PC-3 (cell line): ENCODE measurements at regions not wholly inside any gene's neighbourhood (a gene's known extent, or its start where the extent isn't known, plus 50 kb on each side); places are given as distances from the start of the nearest gene placed in this dataset.

Experiments used
- ATAC-seq: fragments of 200-7000 bp; cut with Tn5 transposase; 2 replicates; pipeline ENCODE4 v1.9.1; 2020; ENCODE audit warnings: mild to moderate bottlenecking, moderate library complexity
- BruUV-seq: library from RNA; stranded (reverse); fragments of 400-500 nt; replicated peaks from 2 replicates; lab custom pipeline; 2021; lab: Mats Ljungman, UMichigan
- CTCF ChIA-PET: fragments of 300-600 bp; sonication (Branson Sonifier 250); formaldehyde crosslinking; loops from one replicate; lab custom pipeline; 2022; ENCODE audit warnings: antibody characterized with exemption; lab: Charles Lee
- POLR2A ChIA-PET: fragments of 300-600 bp; sonication (Branson Sonifier 250); formaldehyde crosslinking; loops from one replicate; lab custom pipeline; 2022; ENCODE audit warnings: antibody characterized with exemption; ENCODE audit not compliant: unreplicated experiment; lab: Charles Lee
- DNase-seq: peaks from one replicate; pipeline ENCODE4 v3.0.0-alpha.2; 2015
- H2AFZ ChIP-seq: fragments of 300-600 bp; sonication (generic); 2 replicates; pipeline ENCODE4 v1.6.0; 2016; ENCODE audit warnings: antibody characterized with exemption, low read length
- H3F3A ChIP-seq: fragments of 300-600 bp; sonication (generic); one replicate; pipeline ENCODE4 v1.6.0; 2017; ENCODE audit warnings: antibody characterized with exemption, low read length, control low read depth, mild to moderate bottlenecking; ENCODE audit not compliant: unreplicated experiment
- H3K27ac ChIP-seq: fragments of 300-600 bp; sonication (generic); 2 replicates; pipeline ENCODE4 v1.5.1; 2016; ENCODE audit warnings: mild to moderate bottlenecking, low read length
- H3K27me3 ChIP-seq: fragments of 300-600 bp; sonication (generic); 2 replicates; pipeline ENCODE4 v1.6.1; 2016; ENCODE audit warnings: low read length, mixed read lengths
- H3K36me3 ChIP-seq: fragments of 300-600 bp; sonication (generic); 2 replicates; pipeline ENCODE4 v1.6.1; 2016; ENCODE audit warnings: low read depth, mixed run types, low read length, mixed read lengths
- H3K4me1 ChIP-seq: fragments of 300-600 bp; sonication (generic); 2 replicates; pipeline ENCODE4 v1.5.1; 2016; ENCODE audit warnings: low read length; ENCODE audit not compliant: insufficient read depth
- H3K4me2 ChIP-seq: fragments of 300-600 bp; sonication (generic); 2 replicates; pipeline ENCODE4 v1.6.0; 2016; ENCODE audit warnings: low read length
- H3K4me3 ChIP-seq: fragments of 300-600 bp; sonication (generic); 2 replicates; pipeline ENCODE4 v1.5.1; 2016; ENCODE audit warnings: mild to moderate bottlenecking, low read length, mixed read lengths
- H3K79me2 ChIP-seq: fragments of 300-600 bp; sonication (generic); 2 replicates; pipeline ENCODE4 v1.6.1; 2017; ENCODE audit warnings: low read length, mixed read lengths
- H3K9ac ChIP-seq: fragments of 300-600 bp; sonication (generic); 2 replicates; pipeline ENCODE4 v1.6.0; 2016; ENCODE audit warnings: mild to moderate bottlenecking, low read length
- H3K9me2 ChIP-seq: fragments of 300-600 bp; sonication (generic); replicated peaks from 2 replicates; pipeline ENCODE4 v1.6.1; 2016; ENCODE audit warnings: mixed run types, low read length, mixed read lengths
- H3K9me3 ChIP-seq: fragments of 300-600 bp; sonication (generic); 2 replicates; pipeline ENCODE4 v1.6.1; 2016; ENCODE audit warnings: low read length, mixed read lengths
- H4K20me1 ChIP-seq: fragments of 300-600 bp; sonication (generic); 2 replicates; pipeline ENCODE4 v1.6.1; 2016; ENCODE audit warnings: low read length, mixed read lengths
- CTCF ChIP-seq: fragments of 300-600 bp; sonication (generic); conservative IDR thresholded peaks from 2 replicates; pipeline ENCODE4 v1.5.1; 2017; ENCODE audit warnings: antibody characterized with exemption, low read depth, mild to moderate bottlenecking, low read length
- EZH2 ChIP-seq: fragments of 300-600 bp; sonication (generic); IDR thresholded peaks from one replicate; pipeline ENCODE4 v1.6.1; 2017; ENCODE audit warnings: antibody characterized with exemption, mild to moderate bottlenecking, low read length; ENCODE audit not compliant: unreplicated experiment
- EZH2phosphoT487 ChIP-seq: fragments of 300-600 bp; sonication (generic); IDR thresholded peaks from 2 replicates; pipeline ENCODE4 v1.6.1; 2018; ENCODE audit warnings: mild to moderate bottlenecking, antibody characterized with exemption, low read length, borderline replicate concordance
- intact Hi-C: fragments of 100-400 bp; cut with micrococcal nuclease; formaldehyde crosslinking; loops from 2 replicates; pipeline ENCODE4 v1.9.0; 2023

GRCh38 chr14:94833633-94834032, 63.7 kb upstream of the GSC start:
- no peak for ATAC-seq
- Histone ChIP-seq H3K9ac (no peak overlapping the region), H2AFZ (no peak overlapping the region), H3K9me3 (no peaks in the 10 kb centered on the region), H3K4me1 (no peaks in the 10 kb centered on the region), H3K4me3 (no peak overlapping the region), H3K79me2 (no peaks in the 10 kb centered on the region), H3K4me2 (no peak overlapping the region), H4K20me1 (no peaks in the 10 kb centered on the region), H3F3A (no peaks in the 10 kb centered on the region), H3K36me3 (no peaks in the 10 kb centered on the region), H3K27ac (no peak overlapping the region), H3K9me2 (no peaks in the 10 kb centered on the region), H3K27me3 (no peaks in the 10 kb centered on the region)
- ChIA-PET CTCF (no interaction called here), POLR2A (no interaction called here)
- no peak for TF ChIP-seq EZH2phosphoT487
- TF ChIP-seq CTCF: no peak
- DNase-seq: no peak
- intact Hi-C loops: no loop called here
- BruUV-seq: no TSS peak

GRCh38 chr14:94831085-94831484, 61.2 kb upstream of the GSC start:
- intact Hi-C loops: no loop called here
- TF ChIP-seq CTCF (no peak), EZH2phosphoT487 (no peak), EZH2 (no peak)
- DNase-seq (no peak), ATAC-seq (no peak)
- H3F3A ChIP-seq: no peaks in the 10 kb centered on the region
- no peak overlapping the region for H3K4me3 ChIP-seq
- no peak overlapping the region for H2AFZ ChIP-seq
- no peaks in the 10 kb centered on the region for H3K27me3 ChIP-seq
- no TSS peak for BruUV-seq
- no peaks in the 10 kb centered on the region for H4K20me1 ChIP-seq
- H3K79me2 ChIP-seq: no peaks in the 10 kb centered on the region
- H3K27ac ChIP-seq: no peak overlapping the region
- H3K9ac ChIP-seq: no peak overlapping the region
- H3K4me2 ChIP-seq: no peak overlapping the region
- no peaks in the 10 kb centered on the region for H3K4me1 ChIP-seq
- CTCF ChIA-PET: no interaction called here
- POLR2A ChIA-PET: no interaction called here
- H3K9me2 ChIP-seq: no peaks in the 10 kb centered on the region
- no peaks in the 10 kb centered on the region for H3K36me3 ChIP-seq
- H3K9me3 ChIP-seq: no peaks in the 10 kb centered on the region

- Histone ChIP-seq H3K9me2 (no peaks in the 10 kb centered on the region), H3K9ac (no peak overlapping the region), H2AFZ (no peak overlapping the region), H3K27ac (no peak overlapping the region), H3K27me3 (no peaks in the 10 kb centered on the region), H3F3A (no peaks in the 10 kb centered on the region), H3K36me3 (no peaks in the 10 kb centered on the region), H3K9me3 (no peaks in the 10 kb centered on the region), H3K4me3 (no peak overlapping the region), H3K79me2 (no peaks in the 10 kb centered on the region), H4K20me1 (no peaks in the 10 kb centered on the region), H3K4me2 (no peak overlapping the region), H3K4me1 (no peaks in the 10 kb centered on the region)
- intact Hi-C loops: no loop called here
- no peak for TF ChIP-seq EZH2
- TF ChIP-seq EZH2phosphoT487: no peak
- no peak for TF ChIP-seq CTCF
- no peak for ATAC-seq
- no peak for DNase-seq
- no TSS peak for BruUV-seq
- ChIA-PET POLR2A (no interaction called here), CTCF (no interaction called here)
Observed at GRCh38 chr14:94827711-94828447, 58.0 kb upstream of the GSC start.
